GM23338 (cell line): ENCODE measurements at regions not wholly inside any gene's neighbourhood (a gene's known extent, or its start where the extent isn't known, plus 50 kb on each side); places are given as distances from the start of the nearest gene placed in this dataset.

ENCODE experiments used
- ATAC-seq: fragments of 200-7000 bp; cut with Tn5 transposase; 3 replicates; pipeline ENCODE4 v1.9.1; 2020
- DNase-seq: peaks from one replicate; pipeline ENCODE4 v3.0.0-alpha.2; 2015; ENCODE audit warnings: low spot score
- H2AFZ ChIP-seq: fragments of 200-600 bp; sonication (generic); 2 replicates; pipeline ENCODE4 v1.8.0; 2016; ENCODE audit warnings: antibody characterized with exemption, mild to moderate bottlenecking, moderate library complexity
- H3F3A ChIP-seq: fragments of 200-600 bp; sonication (generic); replicated peaks from 2 replicates; pipeline ENCODE4 v1.8.0; 2017; ENCODE audit warnings: antibody characterized with exemption, mixed run types, low read depth
- H3K27ac ChIP-seq: fragments of 200-600 bp; sonication (generic); 2 replicates; pipeline ENCODE4 v1.6.1; 2016; ENCODE audit warnings: low read depth
- H3K27me3 ChIP-seq: fragments of 200-600 bp; sonication (generic); 2 replicates; pipeline ENCODE4 v1.8.0; 2016; ENCODE audit warnings: mild to moderate bottlenecking, mixed run types, moderate library complexity; ENCODE audit not compliant: insufficient read depth
- H3K36me3 ChIP-seq: fragments of 200-600 bp; sonication (generic); 2 replicates; pipeline ENCODE4 v1.8.0; 2016; ENCODE audit warnings: mild to moderate bottlenecking; ENCODE audit not compliant: insufficient read depth
- H3K4me1 ChIP-seq: fragments of 200-600 bp; sonication (generic); 2 replicates; pipeline ENCODE4 v1.8.0; 2016; ENCODE audit warnings: mild to moderate bottlenecking, moderate library complexity; ENCODE audit not compliant: insufficient read depth
- H3K4me2 ChIP-seq: fragments of 200-600 bp; sonication (generic); 2 replicates; pipeline ENCODE4 v1.7.1; 2017; ENCODE audit warnings: mixed run types
- H3K4me3 ChIP-seq: fragments of 200-600 bp; sonication (generic); 2 replicates; pipeline ENCODE4 v1.6.1; 2016; ENCODE audit warnings: mixed run types
- H3K79me2 ChIP-seq: fragments of 200-600 bp; sonication (generic); replicated peaks from 2 replicates; pipeline ENCODE4 v1.8.0; 2017; ENCODE audit warnings: mild to moderate bottlenecking; ENCODE audit not compliant: insufficient read depth
- H3K9me2 ChIP-seq: fragments of 200-600 bp; sonication (generic); 2 replicates; pipeline ENCODE4 v1.8.0; 2017; ENCODE audit not compliant: insufficient read depth
- H4K20me1 ChIP-seq: fragments of 200-600 bp; sonication (generic); replicated peaks from 2 replicates; pipeline ENCODE4 v1.8.0; 2017; ENCODE audit warnings: mild to moderate bottlenecking; ENCODE audit not compliant: insufficient read depth
- H3K27ac Mint-ChIP-seq: 2 replicates; pipeline ENCODE4 v1.8.0; 2020; ENCODE audit warnings: inconsistent platforms, mild to moderate bottlenecking, moderate library complexity, mixed read lengths
- H3K27me3 Mint-ChIP-seq: 3 replicates; pipeline ENCODE4 v1.8.0; 2022; ENCODE audit warnings: low read depth, mild to moderate bottlenecking, moderate library complexity, mixed read lengths, inconsistent platforms; ENCODE audit not compliant: insufficient read depth, poor library complexity
- H3K36me3 Mint-ChIP-seq: 3 replicates; pipeline ENCODE4 v1.8.0; 2021; ENCODE audit warnings: low read depth, mild to moderate bottlenecking, inconsistent platforms, moderate library complexity, mixed read lengths
- H3K4me1 Mint-ChIP-seq: 3 replicates; pipeline ENCODE4 v1.8.0; 2020; ENCODE audit warnings: mild to moderate bottlenecking, inconsistent platforms, mixed read lengths
- H3K4me3 Mint-ChIP-seq: 3 replicates; pipeline ENCODE4 v1.8.0; 2021; ENCODE audit warnings: moderate library complexity, mild to moderate bottlenecking, inconsistent platforms, mixed read lengths
- H3K9me3 Mint-ChIP-seq: 3 replicates; pipeline ENCODE4 v1.8.0; 2020; ENCODE audit warnings: moderate library complexity, mild to moderate bottlenecking, inconsistent platforms, mixed read lengths
- CREB1 ChIP-seq: fragments of 250-450 bp; sonication (Bioruptor Pico); IDR thresholded peaks from 2 replicates; pipeline ENCODE4 v1.5.0; 2020; ENCODE audit warnings: low read depth, mild to moderate bottlenecking, moderate library complexity
- CTCF ChIP-seq, 2 experiments: fragments of 200-600 bp in 1 of 2; sonication (generic) in 1 of 2; conservative IDR thresholded peaks; 2 replicates each; pipeline versions ENCODE4 v1.5.1 to v1.6.1; 2016 to 2017; ENCODE audit warnings: antibody characterized with exemption in 2 of 2, low read depth in 2 of 2, mild to moderate bottlenecking in 2 of 2, moderate library complexity in 1 of 2
- ETS1 ChIP-seq: IDR thresholded peaks from 2 replicates; pipeline ENCODE4 v1.6.1; 2016; ENCODE audit warnings: antibody characterized with exemption
- EZH2 ChIP-seq: fragments of 200-600 bp; sonication (generic); IDR thresholded peaks from one replicate; pipeline ENCODE4 v1.8.0; 2017; ENCODE audit warnings: antibody characterized with exemption, mild to moderate bottlenecking, low read depth; ENCODE audit not compliant: unreplicated experiment
- EZH2phosphoT487 ChIP-seq: fragments of 200-600 bp; sonication (generic); IDR thresholded peaks from one replicate; pipeline ENCODE4 v1.8.1; 2018; ENCODE audit warnings: antibody characterized with exemption; ENCODE audit not compliant: unreplicated experiment
- JUNB ChIP-seq: IDR thresholded peaks from one replicate; pipeline ENCODE4 v1.6.1; 2016; ENCODE audit warnings: antibody characterized with exemption; ENCODE audit not compliant: unreplicated experiment
- NANOG ChIP-seq: IDR thresholded peaks from 2 replicates; pipeline ENCODE4 v1.6.1; 2016; ENCODE audit warnings: antibody characterized with exemption, borderline replicate concordance
- POLR2AphosphoS5 ChIP-seq: IDR thresholded peaks from 2 replicates; pipeline ENCODE4 v1.6.1; 2016; ENCODE audit warnings: antibody characterized with exemption, low read depth
- STAT1 ChIP-seq: IDR thresholded peaks from one replicate; pipeline ENCODE4 v1.6.1; 2016; ENCODE audit warnings: antibody characterized with exemption; ENCODE audit not compliant: unreplicated experiment
- ZNF114 ChIP-seq: fragments of 250-450 bp; sonication (Bioruptor Pico); IDR thresholded peaks from 2 replicates; pipeline ENCODE4 v1.5.0; 2020; ENCODE audit warnings: mild to moderate bottlenecking, moderate library complexity
- ZNF331 ChIP-seq: fragments of 250-450 bp; sonication (Bioruptor Pico); IDR thresholded peaks from 2 replicates; pipeline ENCODE4 v1.5.0; 2020; ENCODE audit warnings: low read depth, mild to moderate bottlenecking, moderate library complexity
- TF ChIP-seq, protein P1 (sequence below): IDR thresholded peaks from one replicate; pipeline ENCODE4 v1.6.1; 2018; ENCODE audit warnings: antibody characterized with exemption; ENCODE audit not compliant: unreplicated experiment

DNA sequence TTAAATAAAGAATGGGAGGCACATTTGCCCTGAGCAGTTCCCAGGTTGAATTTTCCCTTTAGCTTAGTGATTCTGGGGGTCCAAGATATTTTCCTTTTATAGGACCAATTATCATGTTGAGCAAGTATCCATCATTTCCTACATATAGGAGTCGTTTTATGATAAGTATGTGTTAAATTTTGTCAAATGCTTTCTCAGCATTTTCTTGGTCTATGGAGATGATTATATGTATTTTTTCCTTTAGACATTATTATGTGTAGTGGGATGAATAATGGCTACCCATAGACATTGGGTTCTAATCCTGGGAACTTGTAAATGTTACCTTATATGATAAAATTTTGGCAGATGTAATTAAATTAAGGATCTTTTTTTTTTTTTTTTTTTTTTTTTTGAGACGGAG lies 128.7 kb downstream of the LMO4 start:
- Histone ChIP-seq H2AFZ (no peak overlapping the region), H3K36me3 (peaks cover 6% of the 10 kb centered on the region; the same call in 1 of the 2 replicates), H3K4me2 (no peak overlapping the region), H3K4me1 (peaks cover 10% of the 10 kb centered on the region), H3K4me3 (no peak overlapping the region), H3K9me2 (no peaks in the 10 kb centered on the region), H3K27me3 (no peaks in the 10 kb centered on the region), H3K27ac (no peak overlapping the region), H4K20me1 (no peaks in the 10 kb centered on the region), H3K79me2 (no peaks in the 10 kb centered on the region), H3F3A (no peaks in the 10 kb centered on the region)
- DNase-seq (no peak), ATAC-seq (no peak)
- H3K36me3 Mint-ChIP-seq: peaks cover 56% of the 10 kb centered on the region
- TF ChIP-seq CTCF (conservative IDR thresholded peaks at IDR 0.05; ENCODE audit: low read depth in 2 of 2): no peak
- no peak for TF ChIP-seq CREB1 (CRISPR knock-in tag)
- TF ChIP-seq STAT1: no peak
- no peak for TF ChIP-seq EZH2
- TF ChIP-seq JUNB: no peak
- H3K4me1 Mint-ChIP-seq: peaks cover 13% of the 10 kb centered on the region
- no peak overlapping the region for H3K27ac Mint-ChIP-seq
- H3K4me3 Mint-ChIP-seq: no peak overlapping the region
- no peaks in the 10 kb centered on the region for H3K27me3 Mint-ChIP-seq
- peaks cover 56% of the 10 kb centered on the region for H3K9me3 Mint-ChIP-seq

- Histone ChIP-seq H3F3A (no peaks in the 10 kb centered on the region), H3K27ac (no peak overlapping the region), H3K4me2 (no peak overlapping the region), H3K4me1 (peaks cover 16% of the 10 kb centered on the region), H3K27me3 (no peaks in the 10 kb centered on the region), H3K9me2 (no peaks in the 10 kb centered on the region), H3K36me3 (no peaks in the 10 kb centered on the region), H4K20me1 (no peaks in the 10 kb centered on the region), H3K79me2 (no peaks in the 10 kb centered on the region), H3K4me3 (no peak overlapping the region), H2AFZ (no peak overlapping the region)
- no peak for ATAC-seq
- DNase-seq: no peak
- H3K4me3 Mint-ChIP-seq: no peak overlapping the region
- H3K9me3 Mint-ChIP-seq: peaks cover 19% of the 10 kb centered on the region
- H3K36me3 Mint-ChIP-seq: peaks cover 19% of the 10 kb centered on the region
- H3K27ac Mint-ChIP-seq: no peak overlapping the region
- peaks cover 26% of the 10 kb centered on the region; the same call in 2 of the 3 replicates for H3K4me1 Mint-ChIP-seq
- H3K27me3 Mint-ChIP-seq: no peaks in the 10 kb centered on the region
- TF ChIP-seq STAT1 (no peak), NANOG (no peak), JUNB (no peak), CTCF (conservative IDR thresholded peaks at IDR 0.05; ENCODE audit: low read depth in 2 of 2) (no peak), ZNF114 (no peak), POLR2AphosphoS5 (no peak), EZH2phosphoT487 (no peak), EZH2 (no peak), ZNF331 (CRISPR knock-in tag) (no peak), CREB1 (CRISPR knock-in tag) (no peak), ETS1 (no peak)
- TF ChIP-seq, protein P1, sequence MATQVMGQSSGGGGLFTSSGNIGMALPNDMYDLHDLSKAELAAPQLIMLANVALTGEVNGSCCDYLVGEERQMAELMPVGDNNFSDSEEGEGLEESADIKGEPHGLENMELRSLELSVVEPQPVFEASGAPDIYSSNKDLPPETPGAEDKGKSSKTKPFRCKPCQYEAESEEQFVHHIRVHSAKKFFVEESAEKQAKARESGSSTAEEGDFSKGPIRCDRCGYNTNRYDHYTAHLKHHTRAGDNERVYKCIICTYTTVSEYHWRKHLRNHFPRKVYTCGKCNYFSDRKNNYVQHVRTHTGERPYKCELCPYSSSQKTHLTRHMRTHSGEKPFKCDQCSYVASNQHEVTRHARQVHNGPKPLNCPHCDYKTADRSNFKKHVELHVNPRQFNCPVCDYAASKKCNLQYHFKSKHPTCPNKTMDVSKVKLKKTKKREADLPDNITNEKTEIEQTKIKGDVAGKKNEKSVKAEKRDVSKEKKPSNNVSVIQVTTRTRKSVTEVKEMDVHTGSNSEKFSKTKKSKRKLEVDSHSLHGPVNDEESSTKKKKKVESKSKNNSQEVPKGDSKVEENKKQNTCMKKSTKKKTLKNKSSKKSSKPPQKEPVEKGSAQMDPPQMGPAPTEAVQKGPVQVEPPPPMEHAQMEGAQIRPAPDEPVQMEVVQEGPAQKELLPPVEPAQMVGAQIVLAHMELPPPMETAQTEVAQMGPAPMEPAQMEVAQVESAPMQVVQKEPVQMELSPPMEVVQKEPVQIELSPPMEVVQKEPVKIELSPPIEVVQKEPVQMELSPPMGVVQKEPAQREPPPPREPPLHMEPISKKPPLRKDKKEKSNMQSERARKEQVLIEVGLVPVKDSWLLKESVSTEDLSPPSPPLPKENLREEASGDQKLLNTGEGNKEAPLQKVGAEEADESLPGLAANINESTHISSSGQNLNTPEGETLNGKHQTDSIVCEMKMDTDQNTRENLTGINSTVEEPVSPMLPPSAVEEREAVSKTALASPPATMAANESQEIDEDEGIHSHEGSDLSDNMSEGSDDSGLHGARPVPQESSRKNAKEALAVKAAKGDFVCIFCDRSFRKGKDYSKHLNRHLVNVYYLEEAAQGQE: no peak
Measured at GRCh38 chr1:87462894-87463293, 134.2 kb downstream of the LMO4 start.
